Progenitor cell of endocrine pancreas (in vitro differentiated cells): ENCODE measurements at regions not wholly inside any gene's neighbourhood (a gene's known extent, or its start where the extent isn't known, plus 50 kb on each side); places are given as distances from the start of the nearest gene placed in this dataset.

Experiments used
- DNase-seq: peaks from one replicate; pipeline ENCODE4 v3.0.0; 2021; ENCODE audit warnings: low spot score; ENCODE audit not compliant: unreplicated experiment
- H3K27ac Mint-ChIP-seq: 2 replicates; pipeline ENCODE4 v1.8.0; 2021; ENCODE audit warnings: mild to moderate bottlenecking, moderate library complexity, mixed read lengths
- H3K27me3 Mint-ChIP-seq: 2 replicates; pipeline ENCODE4 v1.8.0; 2021; ENCODE audit warnings: mixed read lengths
- H3K36me3 Mint-ChIP-seq: 2 replicates; pipeline ENCODE4 v1.8.0; 2022; ENCODE audit warnings: mixed read lengths; ENCODE audit not compliant: insufficient read depth
- H3K4me1 Mint-ChIP-seq: 2 replicates; pipeline ENCODE4 v1.8.0; 2021; ENCODE audit warnings: low read depth, mixed read lengths
- H3K4me3 Mint-ChIP-seq: 2 replicates; pipeline ENCODE4 v1.8.0; 2021; ENCODE audit warnings: low read depth, mild to moderate bottlenecking, moderate library complexity, mixed read lengths
- H3K9me3 Mint-ChIP-seq: 2 replicates; pipeline ENCODE4 v1.8.0; 2021; ENCODE audit warnings: low read depth, mixed read lengths
- TF ChIP-seq, protein P1 (sequence below): fragments of 200-600 bp; sonication (generic); IDR thresholded peaks from one replicate; pipeline ENCODE4 v1.5.0; 2021; ENCODE audit warnings: antibody characterized with exemption, mild to moderate bottlenecking; ENCODE audit not compliant: unreplicated experiment

DNA sequence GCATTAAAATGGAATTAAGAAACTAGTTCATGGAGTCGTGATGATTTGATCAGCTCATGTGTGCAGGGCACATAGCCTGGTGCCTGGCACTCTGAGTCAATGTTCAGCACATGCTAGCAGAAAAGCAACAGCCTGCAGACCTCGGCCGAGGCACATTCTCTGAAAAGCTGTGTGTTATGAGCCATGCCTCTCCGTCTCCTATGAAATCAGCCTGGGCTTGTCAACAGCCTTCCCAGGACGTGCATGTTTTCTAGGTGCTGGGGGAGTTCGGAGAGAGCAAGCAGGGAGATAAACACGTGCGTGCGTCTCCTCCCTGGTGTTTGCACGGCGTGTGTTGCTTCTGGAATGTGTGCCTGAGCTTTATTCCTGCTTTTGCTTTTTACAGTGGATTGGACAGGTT lies 207.8 kb upstream of the KCNG1 start:
- peaks cover 1% of the 10 kb centered on the region for H3K4me1 Mint-ChIP-seq
- H3K9me3 Mint-ChIP-seq = no peaks in the 10 kb centered on the region
- no peak for DNase-seq
- no peak overlapping the region for H3K27ac Mint-ChIP-seq
- peaks cover 14% of the 10 kb centered on the region for H3K27me3 Mint-ChIP-seq
- TF ChIP-seq, protein P1, sequence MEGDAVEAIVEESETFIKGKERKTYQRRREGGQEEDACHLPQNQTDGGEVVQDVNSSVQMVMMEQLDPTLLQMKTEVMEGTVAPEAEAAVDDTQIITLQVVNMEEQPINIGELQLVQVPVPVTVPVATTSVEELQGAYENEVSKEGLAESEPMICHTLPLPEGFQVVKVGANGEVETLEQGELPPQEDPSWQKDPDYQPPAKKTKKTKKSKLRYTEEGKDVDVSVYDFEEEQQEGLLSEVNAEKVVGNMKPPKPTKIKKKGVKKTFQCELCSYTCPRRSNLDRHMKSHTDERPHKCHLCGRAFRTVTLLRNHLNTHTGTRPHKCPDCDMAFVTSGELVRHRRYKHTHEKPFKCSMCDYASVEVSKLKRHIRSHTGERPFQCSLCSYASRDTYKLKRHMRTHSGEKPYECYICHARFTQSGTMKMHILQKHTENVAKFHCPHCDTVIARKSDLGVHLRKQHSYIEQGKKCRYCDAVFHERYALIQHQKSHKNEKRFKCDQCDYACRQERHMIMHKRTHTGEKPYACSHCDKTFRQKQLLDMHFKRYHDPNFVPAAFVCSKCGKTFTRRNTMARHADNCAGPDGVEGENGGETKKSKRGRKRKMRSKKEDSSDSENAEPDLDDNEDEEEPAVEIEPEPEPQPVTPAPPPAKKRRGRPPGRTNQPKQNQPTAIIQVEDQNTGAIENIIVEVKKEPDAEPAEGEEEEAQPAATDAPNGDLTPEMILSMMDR = no peak
- H3K36me3 Mint-ChIP-seq = no peaks in the 10 kb centered on the region
- no peak overlapping the region for H3K4me3 Mint-ChIP-seq

- no peak overlapping the region for H3K27ac Mint-ChIP-seq
- H3K27me3 Mint-ChIP-seq = peaks cover 12% of the 10 kb centered on the region
- H3K4me3 Mint-ChIP-seq = no peak overlapping the region
- peaks cover 3% of the 10 kb centered on the region for H3K36me3 Mint-ChIP-seq
- peaks cover 7% of the 10 kb centered on the region for H3K9me3 Mint-ChIP-seq
- no peak for DNase-seq
- no peaks in the 10 kb centered on the region for H3K4me1 Mint-ChIP-seq
- TF ChIP-seq, protein P1 = no peak
These were observed 205.9 kb upstream of the KCNG1 start for GRCh38 chr20:51228763-51229162.

- TF ChIP-seq, protein P1 = no peak
These were observed 204.8 kb upstream of the KCNG1 start for GRCh38 chr20:51227744-51228143.

GRCh38 chr20:51223183-51223720 lies 200.3 kb upstream of the KCNG1 start:
- H3K36me3 Mint-ChIP-seq = peaks cover 3% of the 10 kb centered on the region
- H3K27ac Mint-ChIP-seq = no peak overlapping the region
- H3K4me3 Mint-ChIP-seq = no peak overlapping the region
- peaks cover 36% of the 10 kb centered on the region for H3K27me3 Mint-ChIP-seq
- H3K4me1 Mint-ChIP-seq = peaks cover 13% of the 10 kb centered on the region
- peaks cover 7% of the 10 kb centered on the region for H3K9me3 Mint-ChIP-seq
- TF ChIP-seq, protein P1 = no peak
- DNase-seq = no peak

More at GRCh38 chr20:51227744-51228143, 204.8 kb upstream of the KCNG1 start:
- DNase-seq = no peak
- Mint-ChIP-seq H3K4me3 (no peak overlapping the region), H3K9me3 (peaks cover 7% of the 10 kb centered on the region), H3K27me3 (peaks cover 22% of the 10 kb centered on the region), H3K4me1 (peaks cover 2% of the 10 kb centered on the region), H3K36me3 (peaks cover 3% of the 10 kb centered on the region), H3K27ac (no peak overlapping the region)

- Mint-ChIP-seq H3K4me3 (peak overlapping the region; percentile 54), H3K27ac (peak overlapping the region; percentile 60), H3K4me1 (peaks cover 13% of the 10 kb centered on the region), H3K9me3 (peaks cover 12% of the 10 kb centered on the region), H3K27me3 (peaks cover 36% of the 10 kb centered on the region), H3K36me3 (peaks cover 3% of the 10 kb centered on the region)
- TF ChIP-seq, protein P1 = no peak
- no peak for DNase-seq
These were observed 199.0 kb upstream of the KCNG1 start for GRCh38 chr20:51221791-51222408.
